Astrocyte (in vitro differentiated cells and primary cell): ENCODE measurements at regions not wholly inside any gene's neighbourhood (a gene's known extent, or its start where the extent isn't known, plus 50 kb on each side); places are given as distances from the start of the nearest gene placed in this dataset.

Experiments
- DNase-seq: peaks from one replicate; pipeline ENCODE4 v3.0.0-alpha.2; 2010; ENCODE audit warnings: low read depth
- FAIRE-seq: peaks from 2 replicates; lab custom pipeline; 2011; peaks lifted over from hg19 to GRCh38; lab: Jason Lieb, UNC
- H2AFZ ChIP-seq: 2 replicates; pipeline ENCODE4 v1.6.0; 2012; ENCODE audit warnings: low read depth, low read length, inconsistent platforms
- H3K27ac ChIP-seq: 2 replicates; pipeline ENCODE4 v1.5.1; 2011; ENCODE audit warnings: low read depth, low read length, inconsistent platforms
- H3K27me3 ChIP-seq: 2 replicates; pipeline ENCODE4 v1.6.0; 2011; ENCODE audit warnings: low read length, inconsistent platforms; ENCODE audit not compliant: insufficient read depth
- H3K36me3 ChIP-seq: 2 replicates; pipeline ENCODE4 v1.5.1; 2011; ENCODE audit warnings: low read length, inconsistent platforms; ENCODE audit not compliant: insufficient read depth
- H3K4me1 ChIP-seq: 2 replicates; pipeline ENCODE4 v1.5.1; 2011; ENCODE audit warnings: low read length, inconsistent platforms; ENCODE audit not compliant: insufficient read depth
- H3K4me2 ChIP-seq: 2 replicates; pipeline ENCODE4 v1.6.0; 2012; ENCODE audit warnings: low read length, inconsistent platforms
- H3K4me3 ChIP-seq: 2 replicates; pipeline ENCODE4 v1.5.1; 2011; ENCODE audit warnings: low read depth, mild to moderate bottlenecking, low read length, inconsistent platforms; ENCODE audit not compliant: insufficient read depth
- H3K79me2 ChIP-seq: 2 replicates; pipeline ENCODE4 v1.6.0; 2012; ENCODE audit warnings: mild to moderate bottlenecking, low read length, inconsistent platforms; ENCODE audit not compliant: insufficient read depth
- H3K9ac ChIP-seq: 2 replicates; pipeline ENCODE4 v1.6.0; 2012; ENCODE audit warnings: mild to moderate bottlenecking, low read length, inconsistent platforms
- H3K9me3 ChIP-seq: 2 replicates; pipeline ENCODE4 v1.5.1; 2012; ENCODE audit warnings: low read depth, mild to moderate bottlenecking, low read length, inconsistent platforms; ENCODE audit not compliant: insufficient read depth
- H4K20me1 ChIP-seq: 2 replicates; pipeline ENCODE4 v1.6.0; 2012; ENCODE audit warnings: low read length, inconsistent platforms; ENCODE audit not compliant: insufficient read depth
- H3K27ac Mint-ChIP-seq: one replicate; pipeline ENCODE4 v1.8.0; 2021; ENCODE audit warnings: mild to moderate bottlenecking, mixed read lengths; ENCODE audit not compliant: unreplicated experiment
- H3K27me3 Mint-ChIP-seq: one replicate; pipeline ENCODE4 v1.8.0; 2021; ENCODE audit warnings: low read depth, mixed read lengths; ENCODE audit not compliant: unreplicated experiment
- H3K36me3 Mint-ChIP-seq: one replicate; pipeline ENCODE4 v1.8.0; 2021; ENCODE audit warnings: low read depth, mixed read lengths; ENCODE audit not compliant: unreplicated experiment
- H3K4me1 Mint-ChIP-seq: one replicate; pipeline ENCODE4 v1.8.0; 2021; ENCODE audit warnings: low read depth, mixed read lengths; ENCODE audit not compliant: unreplicated experiment
- H3K4me3 Mint-ChIP-seq: one replicate; pipeline ENCODE4 v1.8.0; 2021; ENCODE audit warnings: mild to moderate bottlenecking, moderate library complexity, mixed read lengths; ENCODE audit not compliant: unreplicated experiment
- H3K9me3 Mint-ChIP-seq: one replicate; pipeline ENCODE4 v1.8.0; 2021; ENCODE audit warnings: mild to moderate bottlenecking, mixed read lengths; ENCODE audit not compliant: unreplicated experiment
- CTCF ChIP-seq: IDR thresholded peaks from 2 replicates; pipeline ENCODE4 v1.5.1; 2011; ENCODE audit warnings: low read depth, mild to moderate bottlenecking, inconsistent platforms, low read length, moderate library complexity; ENCODE audit not compliant: insufficient read depth
- EZH2 ChIP-seq: IDR thresholded peaks from 2 replicates; pipeline ENCODE4 v1.6.1; 2012; ENCODE audit warnings: mild to moderate bottlenecking, low read length, inconsistent platforms; ENCODE audit not compliant: insufficient read depth

- Histone ChIP-seq H3K4me3 (no peak overlapping the region), H3K36me3 (no peaks in the 10 kb centered on the region), H3K4me1 (peaks cover 39% of the 10 kb centered on the region), H3K79me2 (no peaks in the 10 kb centered on the region), H4K20me1 (no peaks in the 10 kb centered on the region), H3K27me3 (no peaks in the 10 kb centered on the region), H3K9ac (no peak overlapping the region), H3K9me3 (no peaks in the 10 kb centered on the region), H2AFZ (no peak overlapping the region), H3K4me2 (no peak overlapping the region), H3K27ac (no peak overlapping the region)
- DNase-seq = no peak
- no peak for TF ChIP-seq CTCF
- TF ChIP-seq EZH2 = no peak
- H3K4me1 Mint-ChIP-seq = peaks cover 24% of the 10 kb centered on the region
- H3K36me3 Mint-ChIP-seq = no peaks in the 10 kb centered on the region
- peaks cover 4% of the 10 kb centered on the region for H3K27me3 Mint-ChIP-seq
- H3K4me3 Mint-ChIP-seq = no peak overlapping the region
- no peak overlapping the region for H3K27ac Mint-ChIP-seq
- no peak for FAIRE-seq
- H3K9me3 Mint-ChIP-seq = no peaks in the 10 kb centered on the region
Measured at GRCh38 chrX:39899059-39899458, 198.7 kb downstream of the BCOR start.

DNA sequence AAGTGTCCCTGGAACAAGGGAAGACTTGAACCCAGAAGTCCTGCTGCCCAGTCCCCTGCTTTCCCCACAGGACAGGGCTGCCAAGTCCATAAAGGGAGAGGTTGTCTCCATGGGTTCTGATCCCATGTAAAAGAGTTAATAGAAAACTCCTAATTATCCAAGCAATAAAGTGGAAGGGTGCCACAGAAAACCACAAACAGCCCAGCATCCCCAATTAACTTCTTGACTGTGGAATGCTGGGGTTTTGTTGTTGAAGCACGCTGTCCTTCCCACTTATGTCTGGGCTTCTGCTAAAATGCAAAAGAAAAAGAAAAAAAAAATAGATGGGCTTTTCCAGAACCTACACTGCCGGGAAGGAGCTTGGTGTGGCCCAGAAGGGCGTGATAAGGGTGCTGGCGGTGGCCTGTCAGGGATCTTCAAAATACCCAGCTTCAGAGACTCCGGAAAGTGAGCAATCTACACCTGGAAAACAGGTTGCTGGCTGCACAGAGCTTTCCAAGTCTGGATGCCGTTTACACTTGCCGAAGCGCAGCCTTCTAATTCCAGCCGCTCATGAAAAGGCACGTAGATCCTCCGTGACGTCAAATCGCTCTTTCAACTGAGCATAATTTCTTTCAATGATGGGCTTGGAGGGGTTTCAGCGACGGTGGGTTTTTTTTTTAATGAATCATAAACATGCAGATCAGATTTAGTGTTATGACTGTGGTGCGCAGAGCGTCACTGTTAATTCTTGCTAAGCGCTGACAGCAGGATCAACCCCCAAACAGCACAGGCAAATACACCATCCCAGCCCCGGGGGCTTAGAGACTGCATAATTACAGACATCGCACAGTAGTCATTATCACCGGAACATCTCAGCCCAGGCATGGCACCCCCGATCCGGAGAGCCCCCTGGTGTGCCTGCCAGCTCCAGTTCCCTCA, 197.6 kb downstream of the BCOR start:
- FAIRE-seq (peak; percentile 91), DNase-seq (no peak)
- Histone ChIP-seq H3K36me3 (no peaks in the 10 kb centered on the region), H2AFZ (no peak overlapping the region), H3K27ac (no peak overlapping the region), H3K9ac (no peak overlapping the region), H3K27me3 (no peaks in the 10 kb centered on the region), H3K4me2 (peak overlapping the region; percentile 48), H3K4me1 (peaks cover 38% of the 10 kb centered on the region), H4K20me1 (no peaks in the 10 kb centered on the region), H3K4me3 (no peak overlapping the region), H3K79me2 (no peaks in the 10 kb centered on the region), H3K9me3 (no peaks in the 10 kb centered on the region)
- TF ChIP-seq CTCF (no peak), EZH2 (no peak)
- H3K36me3 Mint-ChIP-seq = no peaks in the 10 kb centered on the region
- H3K4me3 Mint-ChIP-seq = no peak overlapping the region
- no peaks in the 10 kb centered on the region for H3K9me3 Mint-ChIP-seq
- H3K27me3 Mint-ChIP-seq = peaks cover 4% of the 10 kb centered on the region
- H3K27ac Mint-ChIP-seq = no peak overlapping the region
- H3K4me1 Mint-ChIP-seq = peaks cover 29% of the 10 kb centered on the region

DNA sequence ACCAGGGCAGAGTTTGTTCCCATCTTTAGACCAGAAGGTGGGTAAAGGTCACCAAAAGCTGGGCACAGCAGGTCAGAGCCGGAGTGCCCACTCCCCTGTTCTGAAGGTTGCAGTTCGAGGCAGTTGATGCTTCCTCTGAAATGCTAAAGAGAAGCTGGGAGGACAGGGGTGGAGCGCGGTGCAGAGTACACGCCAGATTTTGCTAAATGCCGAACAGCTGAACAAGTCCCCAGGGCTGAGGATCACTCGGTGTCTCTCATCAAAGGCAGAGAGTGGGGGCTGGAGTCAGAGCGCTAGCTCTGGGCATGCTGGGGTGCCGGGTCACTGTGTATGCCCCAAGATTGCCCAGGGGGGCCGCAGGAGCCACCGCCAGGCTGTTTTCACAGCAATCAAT, 197.0 kb downstream of the BCOR start:
- Histone ChIP-seq H3K9ac (no peak overlapping the region), H3K27me3 (no peaks in the 10 kb centered on the region), H3K4me3 (no peak overlapping the region), H4K20me1 (no peaks in the 10 kb centered on the region), H3K79me2 (no peaks in the 10 kb centered on the region), H2AFZ (no peak overlapping the region), H3K4me2 (peak overlapping the region; percentile 48), H3K27ac (no peak overlapping the region), H3K9me3 (no peaks in the 10 kb centered on the region), H3K4me1 (peaks cover 38% of the 10 kb centered on the region), H3K36me3 (no peaks in the 10 kb centered on the region)
- DNase-seq = no peak
- no peaks in the 10 kb centered on the region for H3K36me3 Mint-ChIP-seq
- H3K27me3 Mint-ChIP-seq = peaks cover 4% of the 10 kb centered on the region
- TF ChIP-seq CTCF (no peak), EZH2 (no peak)
- peak; percentile 49 for FAIRE-seq
- no peaks in the 10 kb centered on the region for H3K9me3 Mint-ChIP-seq
- peaks cover 31% of the 10 kb centered on the region for H3K4me1 Mint-ChIP-seq
- H3K4me3 Mint-ChIP-seq = no peak overlapping the region
- no peak overlapping the region for H3K27ac Mint-ChIP-seq
